Uterus (tissue), 3 donors: ENCODE measurements at regions not wholly inside any gene's neighbourhood (a gene's known extent, or its start where the extent isn't known, plus 50 kb on each side); places are given as distances from the start of the nearest gene placed in this dataset.

Source experiments
- DNase-seq, 2 donors: peaks; one replicate each; pipeline ENCODE4 v3.0.0-alpha.2; 2019 to 2020
- H3K27ac ChIP-seq, 2 donors: fragments of 200-600 bp; sonication (generic); 1 replicate in 1 of 2; 2 replicates in 1 of 2; pipeline ENCODE4 v1.5.1; 2016 to 2018
- H3K27me3 ChIP-seq, 2 donors: fragments of 200-600 bp; sonication (generic); one replicate each; pipeline ENCODE4 v1.5.1; 2018 to 2019; ENCODE audit warnings: control low read depth in 1 of 2
- H3K36me3 ChIP-seq, 2 donors: fragments of 200-600 bp; sonication (generic); one replicate each; pipeline ENCODE4 v1.5.1; 2019; ENCODE audit warnings: control low read depth in 1 of 2
- H3K4me1 ChIP-seq, 2 donors: fragments of 200-600 bp; sonication (generic); one replicate each; pipeline ENCODE4 v1.5.1; 2018 to 2019; ENCODE audit warnings: control low read depth in 1 of 2
- H3K4me3 ChIP-seq, 2 donors: fragments of 200-600 bp; sonication (generic); 1 replicate in 1 of 2; 2 replicates in 1 of 2; pipeline ENCODE4 v1.5.1; 2018 to 2019; ENCODE audit warnings: mild to moderate bottlenecking in 1 of 2
- H3K9me3 ChIP-seq, 2 donors: fragments of 200-600 bp; sonication (generic); one replicate each; pipeline ENCODE4 v1.5.1; 2019; ENCODE audit warnings: control low read depth in 1 of 2
- CTCF ChIP-seq, 4 experiments: fragments of 200-600 bp in 2 of 4; fragments of 450-650 bp in 2 of 4; sonication (generic) in 2 of 4; IDR thresholded peaks; one replicate each; pipeline ENCODE4 v1.5.1; 2016 to 2019; ENCODE audit warnings: antibody characterized with exemption in 4 of 4, mild to moderate bottlenecking in 2 of 4, moderate library complexity in 1 of 4
- POLR2A ChIP-seq, 2 donors: fragments of 450-650 bp; IDR thresholded peaks; one replicate each; pipeline ENCODE4 v1.6.1; 2016; ENCODE audit warnings: antibody characterized with exemption in 2 of 2, mild to moderate bottlenecking in 1 of 2, moderate library complexity in 1 of 2
- intact Hi-C: fragments of 100-400 bp; cut with DNase I; formaldehyde crosslinking; loops from one replicate; pipeline ENCODE4 v1.15.1; 2023; ENCODE audit warnings: low total_unique reads
- donor health status: DM: yes; HTN: yes; CAD: no.

- Histone ChIP-seq H3K9me3 (no peaks in the 10 kb centered on the region), H3K4me3 (no peak overlapping the region), H3K4me1 (no peaks in the 10 kb centered on the region), H3K27ac (no peak overlapping the region), H3K36me3 (no peaks in the 10 kb centered on the region), H3K27me3 (no peaks in the 10 kb centered on the region)
- intact Hi-C loops = no loop called here
- TF ChIP-seq CTCF (IDR thresholded peaks at IDR 0.05) (no peak), POLR2A (IDR thresholded peaks at IDR 0.05) (no peak)
- DNase-seq = no peak
Measured at GRCh38 chr10:43785252-43785651, 136.6 kb upstream of the ZNF32 start.

GRCh38 chr10:43782814-43783213, 134.1 kb upstream of the ZNF32 start:
- Histone ChIP-seq H3K4me3 (no peak overlapping the region), H3K9me3 (no peaks in the 10 kb centered on the region), H3K27ac (no peak overlapping the region), H3K27me3 (no peaks in the 10 kb centered on the region), H3K36me3 (no peaks in the 10 kb centered on the region), H3K4me1 (no peaks in the 10 kb centered on the region)
- intact Hi-C loops = no loop called here
- no peak for DNase-seq
- TF ChIP-seq POLR2A (IDR thresholded peaks at IDR 0.05) (no peak), CTCF (IDR thresholded peaks at IDR 0.05) (no peak)

- Histone ChIP-seq H3K4me1 (no peaks in the 10 kb centered on the region), H3K27ac (no peak overlapping the region), H3K27me3 (no peaks in the 10 kb centered on the region), H3K9me3 (no peaks in the 10 kb centered on the region), H3K36me3 (no peaks in the 10 kb centered on the region), H3K4me3 (no peak overlapping the region)
- DNase-seq = no peak
- TF ChIP-seq CTCF (IDR thresholded peaks at IDR 0.05) (no peak), POLR2A (IDR thresholded peaks at IDR 0.05) (no peak)
- intact Hi-C loops = no loop called here
Measured at GRCh38 chr10:43781480-43782361, 133.0 kb upstream of the ZNF32 start.

GRCh38 chr10:43778571-43778970, 129.9 kb upstream of the ZNF32 start:
- DNase-seq = no peak
- Histone ChIP-seq H3K4me3 (no peak overlapping the region), H3K4me1 (no peaks in the 10 kb centered on the region), H3K36me3 (no peaks in the 10 kb centered on the region), H3K27me3 (no peaks in the 10 kb centered on the region), H3K9me3 (no peaks in the 10 kb centered on the region), H3K27ac (no peak overlapping the region)
- intact Hi-C loops = no loop called here
- TF ChIP-seq CTCF (IDR thresholded peaks at IDR 0.05) = no peak
- TF ChIP-seq POLR2A (IDR thresholded peaks at IDR 0.05) = no peak

- TF ChIP-seq POLR2A (IDR thresholded peaks at IDR 0.05) = no peak
Measured at GRCh38 chr10:43775384-43775783, 126.7 kb upstream of the ZNF32 start.

More at GRCh38 chr10:43775384-43775783, 126.7 kb upstream of the ZNF32 start:
- intact Hi-C loops = no loop called here
- Histone ChIP-seq H3K27ac (no peak overlapping the region), H3K36me3 (no peaks in the 10 kb centered on the region), H3K27me3 (peaks cover 0 to 3% of the 10 kb centered on the region in 2 donors), H3K4me3 (no peak overlapping the region), H3K4me1 (no peaks in the 10 kb centered on the region), H3K9me3 (no peaks in the 10 kb centered on the region)
- no peak for DNase-seq
